Liver (tissue), 8 donors: ENCODE measurements at regions not wholly inside any gene's neighbourhood (a gene's known extent, or its start where the extent isn't known, plus 50 kb on each side); places are given as distances from the start of the nearest gene placed in this dataset.

Experiments
- DNase-seq: peaks from one replicate; pipeline ENCODE4 v3.0.0-alpha.2; 2017; ENCODE audit warnings: low spot score
- H3K27ac ChIP-seq, 2 donors: one replicate each; pipeline ENCODE4 v1.7.0; 2013; ENCODE audit warnings: inconsistent platforms in 2 of 2, low read length in 2 of 2, control low read depth in 1 of 2, low read depth in 1 of 2, mild to moderate bottlenecking in 1 of 2
- H3K27me3 ChIP-seq, 4 donors: one replicate each; pipeline versions ENCODE4 v1.6.1 to v1.7.0; 2013; ENCODE audit warnings: low read length in 3 of 4, inconsistent platforms in 1 of 4, mild to moderate bottlenecking in 1 of 4, moderate library complexity in 1 of 4; ENCODE audit not compliant: control insufficient read depth in 4 of 4, insufficient read depth in 4 of 4
- H3K36me3 ChIP-seq, 4 donors: one replicate each; pipeline versions ENCODE4 v1.6.1 to v1.7.0; 2013; ENCODE audit warnings: low read length in 3 of 4, mild to moderate bottlenecking in 3 of 4, low read depth in 1 of 4, moderate library complexity in 1 of 4; ENCODE audit not compliant: control insufficient read depth in 4 of 4, insufficient read depth in 3 of 4
- H3K4me1 ChIP-seq, 4 donors: one replicate each; pipeline versions ENCODE4 v1.6.1 to v1.7.0; 2013; ENCODE audit warnings: low read length in 3 of 4, mild to moderate bottlenecking in 3 of 4, moderate library complexity in 1 of 4; ENCODE audit not compliant: control insufficient read depth in 4 of 4, insufficient read depth in 4 of 4
- H3K4me3 ChIP-seq, 3 donors: one replicate each; pipeline versions ENCODE4 v1.6.1 to v1.7.0; 2013; ENCODE audit warnings: low read length in 3 of 3, control low read depth in 1 of 3, low read depth in 1 of 3, mild to moderate bottlenecking in 1 of 3
- H3K9ac ChIP-seq, 2 donors: one replicate each; pipeline ENCODE4 v1.7.0; 2013; ENCODE audit warnings: low read length in 2 of 2, mild to moderate bottlenecking in 2 of 2, moderate library complexity in 2 of 2, control low read depth in 1 of 2, low read depth in 1 of 2
- H3K9me3 ChIP-seq, 4 donors: one replicate each; pipeline versions ENCODE4 v1.6.1 to v1.7.0; 2013; ENCODE audit warnings: low read length in 3 of 4; ENCODE audit not compliant: control insufficient read depth in 4 of 4
- EGR1 ChIP-seq, 2 donors: IDR thresholded peaks; 2 replicates each; pipeline ENCODE4 v1.6.1; 2016 to 2018; ENCODE audit warnings: antibody characterized with exemption in 2 of 2, low read depth in 2 of 2
- FOXA1 ChIP-seq: IDR thresholded peaks from 2 replicates; pipeline ENCODE4 v1.6.1; 2016; ENCODE audit warnings: antibody characterized with exemption
- FOXA2 ChIP-seq: IDR thresholded peaks from 2 replicates; pipeline ENCODE4 v1.6.1; 2016; ENCODE audit warnings: antibody characterized with exemption
- GABPA ChIP-seq, 2 donors: IDR thresholded peaks in 1 of 2; conservative IDR thresholded peaks in 1 of 2; 2 replicates each; pipeline ENCODE4 v1.6.1; 2016; ENCODE audit warnings: antibody characterized with exemption in 2 of 2, mild to moderate bottlenecking in 1 of 2, moderate library complexity in 1 of 2
- HNF4A ChIP-seq, 2 donors: conservative IDR thresholded peaks; 2 replicates each; pipeline ENCODE4 v1.6.1; 2016; ENCODE audit warnings: antibody characterized with exemption in 2 of 2, mild to moderate bottlenecking in 2 of 2
- JUND ChIP-seq, 2 donors: IDR thresholded peaks; 2 replicates each; pipeline ENCODE4 v1.6.1; 2016; ENCODE audit warnings: antibody characterized with exemption in 2 of 2
- MAX ChIP-seq: IDR thresholded peaks from 2 replicates; pipeline ENCODE4 v1.6.1; 2016; ENCODE audit warnings: antibody characterized with exemption
- NR2F2 ChIP-seq: IDR thresholded peaks from 2 replicates; pipeline ENCODE4 v1.6.1; 2016; ENCODE audit warnings: antibody characterized with exemption
- RAD21 ChIP-seq, 2 donors: IDR thresholded peaks; 2 replicates each; pipeline ENCODE4 v1.6.1; 2016; ENCODE audit warnings: antibody characterized with exemption in 2 of 2, mild to moderate bottlenecking in 2 of 2
- REST ChIP-seq: IDR thresholded peaks from 2 replicates; pipeline ENCODE4 v1.6.1; 2016; ENCODE audit warnings: antibody characterized with exemption, mild to moderate bottlenecking
- RXRA ChIP-seq, 2 donors: IDR thresholded peaks; 2 replicates each; pipeline ENCODE4 v1.6.1; 2017 to 2018; ENCODE audit warnings: antibody characterized with exemption in 2 of 2, mild to moderate bottlenecking in 1 of 2
- SP1 ChIP-seq: IDR thresholded peaks from 2 replicates; pipeline ENCODE4 v1.6.1; 2018; ENCODE audit warnings: antibody characterized with exemption, mild to moderate bottlenecking
- TAF1 ChIP-seq: conservative IDR thresholded peaks from 2 replicates; pipeline ENCODE4 v1.6.1; 2016; ENCODE audit warnings: antibody characterized with exemption, mild to moderate bottlenecking
- YY1 ChIP-seq: IDR thresholded peaks from 2 replicates; pipeline ENCODE4 v1.6.1; 2016; ENCODE audit warnings: antibody characterized with exemption, mild to moderate bottlenecking
- ZBTB33 ChIP-seq: IDR thresholded peaks from 2 replicates; pipeline ENCODE4 v1.6.1; 2016; ENCODE audit warnings: antibody characterized with exemption
- WGBS: extraction: QIAGEN DNeasy Blood & Tissue Kit; methylation state at CpG from one replicate; pipeline ENCODE4 v1.1.7; 2013; 5-methylcytosine and 5-hydroxymethylcytosine counted together
- TF ChIP-seq, protein P1 (sequence below): fragments of 150-350 bp; IDR thresholded peaks from 2 replicates; pipeline ENCODE4 v1.5.1; 2017; ENCODE audit warnings: improper control_type of control experiment, low read depth, low read length; ENCODE audit not compliant: missing input control
- TF ChIP-seq, protein P2 (sequence below): IDR thresholded peaks from 2 replicates; pipeline ENCODE4 v1.6.1; 2016; ENCODE audit warnings: antibody characterized with exemption
- donor health status: healthy.
- donor health status: healthy.
- donor health status: healthy.
- donor health status: healthy.
- donor health status: healthy.

DNA sequence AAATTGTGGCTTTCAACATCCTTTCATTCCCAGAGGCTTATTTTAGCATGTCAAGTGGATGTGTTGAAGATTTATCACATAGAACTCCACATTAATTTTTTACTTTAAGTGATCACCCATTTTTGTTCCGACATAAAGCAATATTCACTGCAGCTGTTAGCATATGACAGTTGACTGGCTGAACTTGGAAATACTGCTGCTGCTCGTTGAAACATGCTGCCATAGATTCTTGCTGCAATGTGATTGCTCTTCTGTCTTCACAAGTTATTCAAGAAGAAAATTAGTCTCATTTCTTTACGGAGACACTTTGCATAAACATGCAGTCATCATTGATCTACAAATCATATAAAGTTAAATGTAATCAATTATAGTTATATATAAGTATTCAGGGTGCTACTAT, 248.4 kb downstream of the SAMD5 start:
- WGBS: 81% methylated on average over 3 of the region's 3 CpGs
- H3K4me3 ChIP-seq: no peak overlapping the region
- no peaks in the 10 kb centered on the region for H3K4me1 ChIP-seq
- no peak overlapping the region for H3K9ac ChIP-seq
- DNase-seq: no peak
- H3K9me3 ChIP-seq: peaks cover 0 to 3% (median 0%) of the 10 kb centered on the region in 4 donors
- no peaks in the 10 kb centered on the region for H3K27me3 ChIP-seq
- TF ChIP-seq RAD21 (IDR thresholded peaks at IDR 0.05) (no peak), MAX (no peak), HNF4A (conservative IDR thresholded peaks at IDR 0.05) (no peak), YY1 (no peak), FOXA2 (no peak), TAF1 (no peak), GABPA (IDR thresholded peaks at IDR 0.05 in 1 of 2, conservative IDR thresholded peaks at IDR 0.05 in 1 of 2) (no peak), SP1 (no peak), RXRA (IDR thresholded peaks at IDR 0.05) (no peak), JUND (IDR thresholded peaks at IDR 0.05) (no peak), ZBTB33 (no peak), EGR1 (IDR thresholded peaks at IDR 0.05; ENCODE audit: low read depth in 2 of 2) (no peak), REST (no peak), FOXA1 (no peak), NR2F2 (no peak)
- TF ChIP-seq, protein P1, sequence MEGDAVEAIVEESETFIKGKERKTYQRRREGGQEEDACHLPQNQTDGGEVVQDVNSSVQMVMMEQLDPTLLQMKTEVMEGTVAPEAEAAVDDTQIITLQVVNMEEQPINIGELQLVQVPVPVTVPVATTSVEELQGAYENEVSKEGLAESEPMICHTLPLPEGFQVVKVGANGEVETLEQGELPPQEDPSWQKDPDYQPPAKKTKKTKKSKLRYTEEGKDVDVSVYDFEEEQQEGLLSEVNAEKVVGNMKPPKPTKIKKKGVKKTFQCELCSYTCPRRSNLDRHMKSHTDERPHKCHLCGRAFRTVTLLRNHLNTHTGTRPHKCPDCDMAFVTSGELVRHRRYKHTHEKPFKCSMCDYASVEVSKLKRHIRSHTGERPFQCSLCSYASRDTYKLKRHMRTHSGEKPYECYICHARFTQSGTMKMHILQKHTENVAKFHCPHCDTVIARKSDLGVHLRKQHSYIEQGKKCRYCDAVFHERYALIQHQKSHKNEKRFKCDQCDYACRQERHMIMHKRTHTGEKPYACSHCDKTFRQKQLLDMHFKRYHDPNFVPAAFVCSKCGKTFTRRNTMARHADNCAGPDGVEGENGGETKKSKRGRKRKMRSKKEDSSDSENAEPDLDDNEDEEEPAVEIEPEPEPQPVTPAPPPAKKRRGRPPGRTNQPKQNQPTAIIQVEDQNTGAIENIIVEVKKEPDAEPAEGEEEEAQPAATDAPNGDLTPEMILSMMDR: no peak
- TF ChIP-seq, protein P2, sequence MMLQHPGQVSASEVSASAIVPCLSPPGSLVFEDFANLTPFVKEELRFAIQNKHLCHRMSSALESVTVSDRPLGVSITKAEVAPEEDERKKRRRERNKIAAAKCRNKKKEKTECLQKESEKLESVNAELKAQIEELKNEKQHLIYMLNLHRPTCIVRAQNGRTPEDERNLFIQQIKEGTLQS: no peak
- H3K27ac ChIP-seq: no peak overlapping the region
- H3K36me3 ChIP-seq: no peaks in the 10 kb centered on the region

GRCh38 chr6:147757291-147757690, 248.8 kb downstream of the SAMD5 start:
- H3K27me3 ChIP-seq: no peaks in the 10 kb centered on the region
- H3K27ac ChIP-seq: no peak overlapping the region
- H3K4me3 ChIP-seq: no peak overlapping the region
- no peak overlapping the region for H3K9ac ChIP-seq
- H3K36me3 ChIP-seq: no peaks in the 10 kb centered on the region
- peaks cover 0 to 3% (median 0%) of the 10 kb centered on the region in 4 donors for H3K9me3 ChIP-seq
- TF ChIP-seq FOXA2: no peak
- TF ChIP-seq REST: no peak
- TF ChIP-seq GABPA (IDR thresholded peaks at IDR 0.05 in 1 of 2, conservative IDR thresholded peaks at IDR 0.05 in 1 of 2): no peak
- TF ChIP-seq, protein P2: no peak
- no peak for DNase-seq
- no peaks in the 10 kb centered on the region for H3K4me1 ChIP-seq
